ENCODE measurements at regions not wholly inside any gene's neighbourhood (a gene's known extent, or its start where the extent isn't known, plus 50 kb on each side); places are given as distances from the start of the nearest gene placed in this dataset.

DNA sequence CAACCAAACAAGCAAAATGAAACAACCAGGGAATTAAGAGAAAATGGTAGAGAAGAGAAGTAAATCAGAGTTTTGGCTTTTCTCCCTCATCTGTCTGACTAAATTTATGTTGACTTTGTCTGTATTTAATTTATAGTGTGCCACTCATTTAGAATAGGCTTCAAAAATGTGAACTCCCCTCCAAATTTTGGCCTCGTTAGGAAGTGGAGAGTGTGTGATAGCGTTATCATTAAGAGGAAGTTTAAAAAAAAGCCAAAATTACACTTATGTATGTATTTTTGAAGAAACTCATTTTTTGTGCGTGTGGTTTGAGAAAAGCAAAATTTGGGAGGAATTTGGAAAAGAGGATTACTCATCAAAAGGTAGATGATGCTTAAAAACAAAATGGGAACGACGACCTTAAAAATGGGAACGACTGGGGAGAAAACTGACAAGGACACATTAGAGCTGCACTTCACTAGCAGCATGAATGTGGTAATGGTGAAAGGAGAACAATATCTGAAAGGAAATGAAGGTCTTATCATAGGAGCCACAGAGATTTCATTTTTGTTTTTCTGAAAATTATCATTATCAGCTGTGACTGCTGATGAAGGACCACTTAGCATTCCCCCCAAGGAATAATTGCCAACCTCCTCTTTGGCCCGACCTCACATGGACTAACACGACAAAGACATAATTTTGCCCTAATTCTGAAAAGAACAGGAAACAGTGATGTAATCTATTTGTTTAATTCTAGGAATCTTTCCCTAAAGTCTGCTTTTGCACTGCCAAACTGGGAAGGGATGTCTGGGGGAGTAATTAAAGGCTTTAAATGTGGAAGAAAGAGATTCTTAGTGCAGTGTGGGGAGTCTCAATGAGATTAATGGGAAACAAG is 163.2 kb upstream of the P2RY1 start:
- DNase-seq (ENCODE audit: low read depth) = no peak
- no peak overlapping the region for H3K4me3 ChIP-seq (ENCODE audit: low read length)
- TF ChIP-seq, protein P1, sequence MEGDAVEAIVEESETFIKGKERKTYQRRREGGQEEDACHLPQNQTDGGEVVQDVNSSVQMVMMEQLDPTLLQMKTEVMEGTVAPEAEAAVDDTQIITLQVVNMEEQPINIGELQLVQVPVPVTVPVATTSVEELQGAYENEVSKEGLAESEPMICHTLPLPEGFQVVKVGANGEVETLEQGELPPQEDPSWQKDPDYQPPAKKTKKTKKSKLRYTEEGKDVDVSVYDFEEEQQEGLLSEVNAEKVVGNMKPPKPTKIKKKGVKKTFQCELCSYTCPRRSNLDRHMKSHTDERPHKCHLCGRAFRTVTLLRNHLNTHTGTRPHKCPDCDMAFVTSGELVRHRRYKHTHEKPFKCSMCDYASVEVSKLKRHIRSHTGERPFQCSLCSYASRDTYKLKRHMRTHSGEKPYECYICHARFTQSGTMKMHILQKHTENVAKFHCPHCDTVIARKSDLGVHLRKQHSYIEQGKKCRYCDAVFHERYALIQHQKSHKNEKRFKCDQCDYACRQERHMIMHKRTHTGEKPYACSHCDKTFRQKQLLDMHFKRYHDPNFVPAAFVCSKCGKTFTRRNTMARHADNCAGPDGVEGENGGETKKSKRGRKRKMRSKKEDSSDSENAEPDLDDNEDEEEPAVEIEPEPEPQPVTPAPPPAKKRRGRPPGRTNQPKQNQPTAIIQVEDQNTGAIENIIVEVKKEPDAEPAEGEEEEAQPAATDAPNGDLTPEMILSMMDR (conservative IDR thresholded peaks at IDR 0.05; ENCODE audit: low read depth, low read length) = no peak

DNA sequence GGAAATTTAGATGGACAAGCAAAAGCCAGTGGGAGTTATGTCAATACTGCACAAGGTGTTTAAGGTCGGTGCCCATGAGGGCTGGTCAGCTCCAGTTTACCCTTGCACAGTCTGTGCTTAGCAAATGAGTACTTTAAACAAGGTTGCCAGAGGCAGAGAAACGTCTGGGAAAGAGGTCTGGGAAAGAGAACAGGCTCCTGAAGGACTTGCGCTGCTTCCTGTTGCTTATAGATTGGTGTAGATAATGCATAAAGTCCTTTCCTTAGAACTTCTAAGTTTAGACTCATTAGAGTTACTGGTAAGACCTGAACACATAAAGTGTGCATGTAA is 162.6 kb upstream of the P2RY1 start:
- TF ChIP-seq, protein P1 (conservative IDR thresholded peaks at IDR 0.05; ENCODE audit: low read depth, low read length) = no peak
- H3K4me3 ChIP-seq (ENCODE audit: low read length) = no peak overlapping the region

DNA sequence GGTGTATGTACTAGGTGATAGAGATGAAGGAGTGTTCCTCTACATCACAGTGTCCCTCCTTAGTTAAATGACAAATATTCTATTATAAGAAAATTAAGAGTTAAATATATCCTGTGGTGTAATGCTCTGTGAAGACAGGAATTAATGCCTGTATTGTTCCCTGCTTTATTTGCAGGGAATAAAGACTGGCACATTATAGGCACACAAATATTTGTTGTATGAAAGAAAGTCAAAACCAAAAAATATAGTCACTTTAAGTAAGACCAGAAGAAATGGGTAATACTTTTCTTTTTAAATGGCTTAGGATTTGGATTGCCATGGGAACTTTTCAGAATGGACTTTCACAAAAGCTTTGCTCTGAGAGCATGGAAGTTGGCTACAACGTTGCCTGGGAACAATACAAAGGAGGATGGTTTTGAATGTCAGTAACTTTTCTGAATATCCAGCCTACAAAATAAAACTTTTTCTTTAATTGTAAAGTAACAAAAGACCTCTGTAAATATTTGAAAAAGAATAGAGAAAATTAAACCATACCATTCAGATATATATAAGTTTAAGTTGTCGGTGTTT is 158.0 kb upstream of the P2RY1 start:
- TF ChIP-seq, protein P1 (conservative IDR thresholded peaks at IDR 0.05; ENCODE audit: low read depth, low read length) = no peak
- no peak for DNase-seq (ENCODE audit: low read depth)
- H3K4me3 ChIP-seq (ENCODE audit: low read length) = no peak overlapping the region

More for the DNA sequence above, 162.6 kb upstream of the P2RY1 start:
- DNase-seq (ENCODE audit: low read depth) = no peak

DNA sequence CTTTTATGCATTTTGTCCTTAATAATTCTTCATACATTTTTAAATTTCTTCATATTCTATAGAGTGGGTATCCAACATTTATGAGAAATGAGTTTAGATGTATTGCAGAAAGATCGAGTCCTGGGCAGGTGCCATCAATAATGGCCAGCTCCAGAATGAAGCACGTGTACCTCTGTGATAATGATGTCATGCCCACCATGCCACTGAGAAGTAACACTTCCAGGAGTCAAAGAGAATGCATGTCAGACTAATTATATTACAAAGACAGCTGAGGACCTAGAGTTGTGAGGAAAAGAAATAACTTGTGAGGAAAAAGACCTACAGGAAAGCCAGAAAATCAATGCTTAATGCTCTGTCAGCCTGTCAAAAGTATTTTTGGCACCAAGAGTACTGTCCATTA is 157.4 kb upstream of the P2RY1 start:
- H3K4me3 ChIP-seq (ENCODE audit: low read length) = no peak overlapping the region
- TF ChIP-seq, protein P1 (conservative IDR thresholded peaks at IDR 0.05; ENCODE audit: low read depth, low read length) = no peak
- no peak for DNase-seq (ENCODE audit: low read depth)

DNA sequence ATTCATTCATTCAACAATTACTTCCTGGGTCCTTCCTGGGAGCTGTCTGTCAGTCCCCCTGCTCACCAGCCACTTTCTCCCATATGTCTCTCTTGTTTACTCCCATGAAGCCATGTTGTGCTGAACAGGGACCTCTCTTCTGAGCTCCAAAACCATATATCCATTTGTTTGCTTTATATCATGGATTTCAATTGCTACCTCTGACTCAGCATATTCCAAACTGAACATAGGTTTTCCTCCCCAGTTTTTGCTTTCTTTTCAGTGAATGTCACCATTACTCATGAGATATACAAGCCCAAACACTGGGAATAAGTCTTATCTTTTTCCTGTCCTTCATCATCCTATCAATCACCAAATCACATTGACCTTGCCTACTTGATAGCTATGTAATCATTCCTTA is 152.5 kb upstream of the P2RY1 start:
- no peak for DNase-seq (ENCODE audit: low read depth)
- H3K4me3 ChIP-seq (ENCODE audit: low read length) = no peak overlapping the region
- TF ChIP-seq, protein P1 (conservative IDR thresholded peaks at IDR 0.05; ENCODE audit: low read depth, low read length) = no peak

DNA sequence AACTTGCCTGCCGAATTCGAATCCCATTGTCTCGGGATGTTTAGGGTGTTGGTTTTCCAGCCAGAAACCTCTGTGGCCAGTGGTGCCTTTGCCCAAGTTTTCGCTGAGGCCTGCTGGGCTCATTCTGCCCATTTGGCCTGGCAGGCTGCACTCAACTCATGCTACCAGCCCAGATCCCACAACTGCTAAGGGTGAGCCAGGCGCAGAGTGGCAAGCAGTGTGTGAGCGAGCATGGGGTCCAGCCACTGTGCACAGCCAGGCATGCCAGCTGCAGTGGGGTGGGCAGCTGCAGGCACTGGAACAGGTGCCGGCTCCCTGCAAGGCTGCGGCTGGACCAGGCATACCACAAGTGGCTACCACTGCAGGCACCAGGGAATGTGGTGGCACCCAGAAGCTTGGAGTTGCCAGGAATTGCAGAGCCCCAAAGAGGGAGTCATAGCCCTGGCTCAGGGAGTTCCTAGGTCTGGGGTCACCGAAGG is 151.4 kb upstream of the P2RY1 start:
- H3K4me3 ChIP-seq (ENCODE audit: low read length) = no peak overlapping the region
- TF ChIP-seq, protein P1 (conservative IDR thresholded peaks at IDR 0.05; ENCODE audit: low read depth, low read length) = no peak
- no peak for DNase-seq (ENCODE audit: low read depth)

DNA sequence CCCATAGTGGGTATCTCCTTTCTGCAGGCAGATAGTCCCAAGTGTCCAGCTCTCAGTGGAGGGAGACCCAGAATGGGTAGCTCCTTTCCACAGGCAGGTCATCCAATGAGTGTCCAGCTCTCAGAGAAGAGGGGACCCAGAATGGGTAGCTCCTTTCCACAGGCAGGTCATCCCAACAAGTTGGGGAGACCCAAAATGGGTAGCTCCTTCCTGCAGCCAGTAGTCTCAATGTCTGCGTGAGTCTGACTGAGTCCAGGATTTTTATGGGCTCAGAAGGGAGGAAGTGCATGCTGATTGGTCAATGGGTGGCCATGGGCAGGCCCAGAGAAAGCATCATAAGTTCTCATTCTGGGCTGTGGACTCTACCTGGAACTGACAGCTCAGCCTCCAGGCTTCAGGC is 150.7 kb upstream of the P2RY1 start:
- TF ChIP-seq, protein P1 (conservative IDR thresholded peaks at IDR 0.05; ENCODE audit: low read depth, low read length) = no peak

More for the DNA sequence above, 150.7 kb upstream of the P2RY1 start:
- H3K4me3 ChIP-seq (ENCODE audit: low read length) = no peak overlapping the region
- no peak for DNase-seq (ENCODE audit: low read depth)
